SK-N-MC (cell line): ENCODE measurements at regions not wholly inside any gene's neighbourhood (a gene's known extent, or its start where the extent isn't known, plus 50 kb on each side); places are given as distances from the start of the nearest gene placed in this dataset.

ENCODE experiments used
- EZH2 ChIP-seq: fragments of 200-600 bp; sonication (generic); IDR thresholded peaks from one replicate; pipeline ENCODE4 v1.6.1; 2017; ENCODE audit warnings: antibody characterized with exemption
- POLR2AphosphoS5 ChIP-seq: IDR thresholded peaks from 2 replicates; pipeline ENCODE4 v1.6.1; 2012; ENCODE audit warnings: mild to moderate bottlenecking, low read depth, low read length, borderline replicate concordance

DNA sequence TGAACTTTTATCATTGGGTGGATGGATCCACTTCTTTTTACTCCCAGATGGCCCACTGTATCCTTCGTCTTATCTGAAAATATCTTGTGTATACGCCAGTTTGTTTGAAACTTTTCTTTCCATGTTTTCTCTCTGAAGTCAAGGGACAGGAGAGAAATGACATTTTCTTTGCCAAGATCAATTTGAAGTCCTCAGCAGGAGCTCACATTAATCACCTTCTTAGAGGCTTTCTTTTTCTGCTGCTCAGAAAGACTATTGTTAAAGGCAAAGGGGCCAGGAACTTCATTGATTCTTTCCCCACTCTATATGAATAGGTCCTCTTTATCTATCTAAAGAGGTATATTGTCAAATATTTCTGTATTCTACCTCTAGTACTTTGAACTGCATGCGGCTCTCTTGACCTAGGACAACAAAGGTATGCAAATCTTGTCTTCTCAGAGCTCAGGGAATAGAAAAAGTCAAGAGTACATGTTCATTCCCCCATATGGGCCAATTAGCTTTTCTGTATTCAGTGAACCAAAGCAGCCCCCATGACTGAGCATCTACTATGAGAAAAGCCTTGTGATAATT lies 583.3 kb downstream of the HS3ST4 start:
- TF ChIP-seq EZH2 (no peak), POLR2AphosphoS5 (no peak)
